ENCODE measurements at regions not wholly inside any gene's neighbourhood (a gene's known extent, or its start where the extent isn't known, plus 50 kb on each side); places are given as distances from the start of the nearest gene placed in this dataset.

GRCh38 chr16:66107661-66108060, 258.8 kb upstream of the CDH5 start:
- TF ChIP-seq SPI1 (IDR thresholded peaks at IDR 0.05; ENCODE audit: low read depth, low read length) (no peak), PAX5 (IDR thresholded peaks at IDR 0.05; ENCODE audit: insufficient read depth, low read length, severe bottlenecking) (no peak), POLR2AphosphoS5 (IDR thresholded peaks at IDR 0.05; ENCODE audit: low read depth, low read length) (no peak), POLR2A (IDR thresholded peaks at IDR 0.05; ENCODE audit: low read depth, low read length) (no peak), TAF1 (IDR thresholded peaks at IDR 0.05; ENCODE audit: low read depth, low read length) (no peak)
